Retinal pigment epithelial cell (primary cell): ENCODE measurements at regions not wholly inside any gene's neighbourhood (a gene's known extent, or its start where the extent isn't known, plus 50 kb on each side); places are given as distances from the start of the nearest gene placed in this dataset.
A peak's percentile ranks its signal among the peaks of the same experiment; 100 is the strongest.

ENCODE experiments used
- DNase-seq: peaks from one replicate; pipeline ENCODE4 v3.0.0-alpha.2; 2010; ENCODE audit warnings: low read depth
- H3K4me3 ChIP-seq: 2 replicates; pipeline ENCODE4 v1.5.1; 2011; ENCODE audit warnings: mild to moderate bottlenecking, low read length, control low read depth, moderate library complexity
- TF ChIP-seq, protein P1 (sequence below): conservative IDR thresholded peaks from 2 replicates; pipeline ENCODE4 v1.5.1; 2011; ENCODE audit warnings: low read depth, low read length, control low read depth, inconsistent platforms

DNA sequence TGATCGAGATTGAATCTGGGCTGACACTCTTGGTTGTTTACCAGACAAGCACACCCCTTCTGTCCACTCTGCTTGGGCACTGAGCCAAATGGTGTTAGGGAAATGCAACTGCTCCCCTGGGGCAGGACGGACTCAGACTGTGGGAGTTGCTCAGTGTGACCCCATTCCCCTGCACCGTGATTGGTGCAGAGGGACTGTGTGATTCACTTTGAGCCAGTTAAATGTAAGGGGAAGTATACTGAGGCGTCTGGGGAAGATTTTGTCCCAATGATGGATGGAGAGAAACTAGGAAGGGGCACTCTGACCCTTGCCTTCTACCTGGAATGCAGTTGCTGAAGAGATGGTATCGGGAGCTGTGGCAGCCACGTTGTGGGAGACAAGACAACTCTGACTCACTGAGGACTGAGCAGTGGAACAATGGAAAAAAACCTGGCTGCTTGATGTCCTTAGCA lies 196.0 kb upstream of the ANKRD55 start:
- no peak for DNase-seq
- no peak overlapping the region for H3K4me3 ChIP-seq
- TF ChIP-seq, protein P1, sequence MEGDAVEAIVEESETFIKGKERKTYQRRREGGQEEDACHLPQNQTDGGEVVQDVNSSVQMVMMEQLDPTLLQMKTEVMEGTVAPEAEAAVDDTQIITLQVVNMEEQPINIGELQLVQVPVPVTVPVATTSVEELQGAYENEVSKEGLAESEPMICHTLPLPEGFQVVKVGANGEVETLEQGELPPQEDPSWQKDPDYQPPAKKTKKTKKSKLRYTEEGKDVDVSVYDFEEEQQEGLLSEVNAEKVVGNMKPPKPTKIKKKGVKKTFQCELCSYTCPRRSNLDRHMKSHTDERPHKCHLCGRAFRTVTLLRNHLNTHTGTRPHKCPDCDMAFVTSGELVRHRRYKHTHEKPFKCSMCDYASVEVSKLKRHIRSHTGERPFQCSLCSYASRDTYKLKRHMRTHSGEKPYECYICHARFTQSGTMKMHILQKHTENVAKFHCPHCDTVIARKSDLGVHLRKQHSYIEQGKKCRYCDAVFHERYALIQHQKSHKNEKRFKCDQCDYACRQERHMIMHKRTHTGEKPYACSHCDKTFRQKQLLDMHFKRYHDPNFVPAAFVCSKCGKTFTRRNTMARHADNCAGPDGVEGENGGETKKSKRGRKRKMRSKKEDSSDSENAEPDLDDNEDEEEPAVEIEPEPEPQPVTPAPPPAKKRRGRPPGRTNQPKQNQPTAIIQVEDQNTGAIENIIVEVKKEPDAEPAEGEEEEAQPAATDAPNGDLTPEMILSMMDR: no peak

DNA sequence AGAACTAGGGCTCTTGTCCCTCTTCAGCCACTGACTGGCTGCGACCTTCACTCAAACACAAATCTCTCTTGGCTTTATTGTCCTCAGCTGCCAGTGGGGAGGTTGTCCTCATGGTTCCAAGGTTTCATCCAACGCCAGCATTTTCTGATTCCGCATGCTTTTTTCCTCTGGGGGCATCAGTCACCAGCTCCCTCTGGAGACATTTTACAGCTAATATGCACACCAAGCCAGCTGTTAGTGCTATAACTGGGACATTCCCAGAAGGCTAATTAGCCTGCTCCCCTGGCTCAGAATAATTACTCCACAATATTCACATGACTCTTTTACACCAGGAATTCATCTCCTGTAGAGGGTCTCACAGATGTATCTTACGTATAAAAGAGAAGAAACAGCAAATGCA lies 193.6 kb upstream of the ANKRD55 start:
- no peak for DNase-seq
- H3K4me3 ChIP-seq: no peak overlapping the region
- TF ChIP-seq, protein P1: no peak

DNA sequence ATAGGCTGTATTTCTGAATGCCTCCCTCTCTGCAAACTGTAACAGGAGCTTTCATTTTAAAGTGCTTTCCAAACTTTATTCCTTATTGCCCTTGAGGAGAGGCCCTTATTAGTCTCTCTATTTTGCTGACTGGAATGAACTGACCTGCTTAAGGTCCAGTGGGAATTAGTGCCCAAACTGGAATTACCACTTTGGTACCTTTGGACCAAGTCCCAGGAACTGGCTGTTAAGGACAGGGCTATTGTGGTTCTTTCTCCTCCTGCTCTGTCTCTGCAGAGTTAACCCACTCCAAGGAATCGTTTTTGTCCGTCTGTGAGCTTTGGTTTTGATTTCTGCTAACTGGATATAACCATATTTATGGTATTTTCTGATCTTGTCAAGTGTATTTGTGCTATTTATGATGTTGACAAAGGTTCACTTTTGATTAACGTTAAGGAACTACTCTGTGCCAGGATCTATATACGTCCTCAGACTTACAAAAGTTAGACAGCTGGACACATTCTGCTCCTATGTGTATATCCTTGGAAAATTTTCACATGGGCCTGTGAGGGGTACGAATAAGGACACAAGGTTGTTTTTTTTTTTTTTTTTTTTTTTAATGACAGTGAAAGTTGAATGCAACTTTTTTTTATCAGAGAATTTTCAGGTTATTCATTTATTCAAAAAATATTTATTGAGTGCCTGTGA lies 189.1 kb upstream of the ANKRD55 start:
- DNase-seq: no peak
- H3K4me3 ChIP-seq: no peak overlapping the region
- TF ChIP-seq, protein P1: no peak

DNA sequence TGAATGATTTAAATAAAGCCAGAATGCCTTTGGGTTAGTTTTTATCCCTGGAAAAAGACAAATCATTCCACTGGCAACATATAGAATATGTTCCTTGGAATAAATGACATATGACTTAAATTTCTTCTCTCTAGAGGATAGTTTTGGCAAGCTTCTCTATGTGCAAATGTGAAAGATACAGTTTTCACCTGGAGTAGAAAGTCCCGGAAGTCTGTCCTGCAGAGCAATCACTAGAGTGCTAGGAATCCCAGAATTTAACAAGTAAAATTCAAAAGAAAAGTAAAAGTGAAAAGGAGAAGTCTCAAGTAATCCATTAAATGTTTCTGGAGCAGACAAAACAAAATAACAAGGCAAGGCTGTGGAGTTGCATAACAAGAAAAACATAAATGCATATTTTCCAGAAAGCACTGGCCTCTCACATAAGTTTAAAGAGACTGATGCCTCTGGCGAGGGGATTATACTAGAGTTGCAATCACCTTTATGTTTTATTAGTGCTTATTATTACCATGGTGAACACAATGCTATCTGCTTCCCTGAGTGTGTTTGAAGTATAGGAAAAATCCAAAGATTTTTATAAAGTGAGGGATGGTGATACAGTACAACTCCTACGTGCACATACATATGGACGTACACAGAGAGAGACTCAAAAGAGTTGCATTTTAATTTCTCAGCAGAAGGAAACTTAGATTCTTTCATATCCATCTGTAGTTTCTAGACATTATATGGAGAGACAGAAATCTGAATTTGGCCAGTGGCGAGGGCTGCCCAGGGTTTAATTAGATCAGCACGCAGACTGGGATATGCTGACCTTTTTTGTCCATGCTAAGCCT lies 188.3 kb upstream of the ANKRD55 start:
- no peak overlapping the region for H3K4me3 ChIP-seq
- TF ChIP-seq, protein P1: no peak
- DNase-seq: no peak

DNA sequence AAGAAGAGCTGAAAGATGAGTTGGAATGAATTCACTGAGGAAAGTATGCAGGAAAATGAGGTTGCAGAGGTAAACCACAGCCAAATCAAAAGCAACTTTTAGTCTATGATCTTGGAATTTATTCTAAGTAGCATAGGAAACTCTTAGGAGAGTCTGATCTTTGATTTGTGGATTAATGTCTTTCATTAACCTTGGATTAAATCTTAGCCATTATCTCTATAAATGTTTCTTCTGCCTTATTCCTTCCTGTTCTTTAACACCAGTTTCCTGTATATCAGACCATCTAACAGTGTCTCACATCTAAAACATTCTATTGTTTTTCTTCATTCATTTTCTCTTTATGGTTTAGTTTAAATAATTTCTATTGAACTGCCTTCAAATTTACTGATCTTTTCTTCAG lies 187.2 kb upstream of the ANKRD55 start:
- no peak for DNase-seq
- TF ChIP-seq, protein P1: no peak
- no peak overlapping the region for H3K4me3 ChIP-seq

DNA sequence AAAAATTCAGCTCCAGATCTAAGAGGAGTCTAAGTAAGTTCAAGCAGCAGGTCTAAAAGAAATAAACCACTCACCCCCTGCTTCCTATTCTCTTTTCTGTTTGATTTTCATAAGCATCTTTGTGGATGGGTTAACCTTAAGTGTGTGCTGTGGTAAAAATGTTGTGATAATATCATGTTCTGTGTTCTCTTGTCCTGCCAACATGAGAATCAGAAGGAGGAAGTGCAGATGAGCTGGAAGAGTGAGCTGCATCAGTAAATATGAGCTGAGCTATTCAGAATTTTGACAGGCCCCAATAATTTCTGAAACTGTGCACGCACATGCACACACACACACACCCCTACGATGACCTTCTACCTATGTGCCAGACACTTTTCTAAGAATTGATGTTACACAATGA lies 186.5 kb upstream of the ANKRD55 start:
- TF ChIP-seq, protein P1: no peak
- H3K4me3 ChIP-seq: no peak overlapping the region
- no peak for DNase-seq

DNA sequence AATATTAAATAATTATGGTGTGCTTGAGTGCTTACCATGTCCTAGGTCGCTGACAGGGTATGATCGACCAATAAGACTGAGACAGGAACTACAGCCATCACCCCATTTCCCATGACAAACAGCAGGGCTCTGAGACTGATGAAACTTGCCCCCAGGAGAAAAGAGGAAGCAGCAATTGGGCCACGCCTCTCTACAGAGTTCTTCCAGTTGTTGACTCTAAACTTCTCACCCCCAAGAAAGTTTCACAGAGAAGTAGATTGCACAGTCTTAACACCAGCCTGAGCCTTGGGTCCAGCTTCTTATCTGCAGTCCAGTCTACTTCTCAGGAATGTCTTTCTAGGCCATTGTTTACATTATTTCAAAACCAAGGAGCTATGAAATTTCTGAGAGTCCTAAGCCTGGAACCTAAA lies 182.2 kb upstream of the ANKRD55 start:
- TF ChIP-seq, protein P1: no peak
- no peak overlapping the region for H3K4me3 ChIP-seq
- DNase-seq: peak; percentile 32
